GM19328 (cell line): ENCODE measurements at regions not wholly inside any gene's neighbourhood (a gene's known extent, or its start where the extent isn't known, plus 50 kb on each side); places are given as distances from the start of the nearest gene placed in this dataset.
"Not testable (repeated sequence)": the region's sequence is repeated elsewhere in the genome, so short reads cannot be mapped to it uniquely, and the experiment has no call there.

Experiments
- ATAC-seq: cut with Tn5 transposase; IDR thresholded peaks from one replicate; pipeline ENCODE4 v1.9.1; 2021; ENCODE audit warnings: mild to moderate bottlenecking, moderate library complexity; ENCODE audit not compliant: unreplicated experiment

GRCh38 chr6:78770765-78771164 is 96.6 kb upstream of the IRAK1BP1 start:
- ATAC-seq = no peak

- ATAC-seq = no peak
Observed at GRCh38 chr6:78771586-78771985, 95.8 kb upstream of the IRAK1BP1 start.

GRCh38 chr6:78781001-78781400 is 86.3 kb upstream of the IRAK1BP1 start:
- ATAC-seq = no peak

- not testable (repeated sequence) for ATAC-seq
Observed at GRCh38 chr6:78783366-78783765, 84.0 kb upstream of the IRAK1BP1 start.

- ATAC-seq = no peak
Observed at GRCh38 chr6:78797270-78797669, 70.1 kb upstream of the IRAK1BP1 start.

GRCh38 chr6:78799682-78800081 is 67.7 kb upstream of the IRAK1BP1 start:
- ATAC-seq = no peak

GRCh38 chr6:78806792-78807191 is 60.6 kb upstream of the IRAK1BP1 start:
- not testable (repeated sequence) for ATAC-seq

- not testable (repeated sequence) for ATAC-seq
Observed at GRCh38 chr6:78807655-78808355, 59.5 kb upstream of the IRAK1BP1 start.

GRCh38 chr6:78808356-78808891 is 58.9 kb upstream of the IRAK1BP1 start:
- no peak for ATAC-seq

- ATAC-seq = no peak
Observed at GRCh38 chr6:78808933-78809332, 58.4 kb upstream of the IRAK1BP1 start.

- ATAC-seq = no peak
Observed at GRCh38 chr6:78810146-78810545, 57.2 kb upstream of the IRAK1BP1 start.

- no peak for ATAC-seq
Observed at GRCh38 chr6:78810698-78811097, 56.7 kb upstream of the IRAK1BP1 start.
